NCI-H2171 treated with DMSO at 0.1 percent for 48 hours (cell line): ENCODE measurements at regions not wholly inside any gene's neighbourhood (a gene's known extent, or its start where the extent isn't known, plus 50 kb on each side); places are given as distances from the start of the nearest gene placed in this dataset.
A peak's percentile ranks its signal among the peaks of the same experiment; 100 is the strongest.

Experiments used
- DNase-seq: peaks from one replicate; lab custom pipeline; 2025; lab: John Stamatoyannopoulos, UW

DNA sequence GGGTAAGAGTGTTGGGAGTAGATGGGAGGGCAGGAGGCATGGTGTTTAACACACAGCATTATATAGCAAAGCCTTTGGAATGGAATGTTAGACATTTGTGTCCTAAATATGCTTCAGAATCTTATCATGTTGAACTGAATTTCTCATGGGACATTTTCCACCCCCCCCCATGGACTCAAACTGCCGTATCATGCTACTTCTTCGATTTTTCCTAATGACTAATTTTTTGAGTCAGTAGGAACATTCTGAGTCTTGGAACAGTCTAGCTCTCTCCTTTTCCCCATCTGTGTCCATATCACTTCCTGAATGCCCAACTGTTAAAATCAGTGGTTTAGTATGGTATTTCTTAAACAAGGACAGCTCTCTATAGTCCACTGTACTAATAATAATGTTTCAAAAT is 380.6 kb downstream of the TLE4 start:
- DNase-seq: no peak

DNA sequence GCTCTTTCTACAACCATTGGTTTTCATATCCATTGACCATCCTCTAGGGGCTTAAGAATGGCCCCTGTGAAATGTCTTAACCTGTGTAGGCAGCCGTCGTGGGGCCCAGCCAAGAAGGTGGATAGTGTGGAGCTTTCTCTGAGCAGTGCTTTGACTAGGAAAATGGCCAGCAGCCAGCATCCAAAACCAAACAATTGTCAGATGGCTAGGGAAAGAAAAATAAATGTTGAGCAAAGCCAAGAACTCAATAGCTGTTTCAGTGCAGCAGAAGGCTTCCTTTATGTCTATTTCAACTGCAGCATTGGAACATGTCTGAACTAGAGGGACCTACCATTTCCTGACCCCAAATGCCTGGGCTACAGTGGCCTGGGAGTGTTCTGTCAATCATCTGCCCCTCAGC is 374.9 kb downstream of the TLE4 start:
- peak; percentile 60 for DNase-seq

DNA sequence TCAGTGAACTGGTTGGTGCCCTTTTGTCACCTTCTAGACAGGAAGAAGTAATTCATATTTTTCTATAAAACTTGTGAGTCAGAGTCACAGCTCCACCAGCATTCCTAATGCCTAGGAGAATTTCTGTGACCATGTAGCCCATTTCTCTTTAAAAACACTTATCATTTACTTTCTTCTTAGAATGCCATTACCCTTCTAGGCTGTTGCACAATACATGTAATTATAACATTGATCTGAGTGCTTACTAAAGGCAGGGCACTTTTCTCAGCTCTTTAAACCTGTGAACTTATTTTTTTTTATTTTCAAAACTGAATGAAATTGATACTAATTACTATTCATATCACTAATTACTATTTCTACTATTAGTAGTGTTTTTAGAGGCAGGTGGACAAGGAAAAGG is 373.7 kb downstream of the TLE4 start:
- no peak for DNase-seq

DNA sequence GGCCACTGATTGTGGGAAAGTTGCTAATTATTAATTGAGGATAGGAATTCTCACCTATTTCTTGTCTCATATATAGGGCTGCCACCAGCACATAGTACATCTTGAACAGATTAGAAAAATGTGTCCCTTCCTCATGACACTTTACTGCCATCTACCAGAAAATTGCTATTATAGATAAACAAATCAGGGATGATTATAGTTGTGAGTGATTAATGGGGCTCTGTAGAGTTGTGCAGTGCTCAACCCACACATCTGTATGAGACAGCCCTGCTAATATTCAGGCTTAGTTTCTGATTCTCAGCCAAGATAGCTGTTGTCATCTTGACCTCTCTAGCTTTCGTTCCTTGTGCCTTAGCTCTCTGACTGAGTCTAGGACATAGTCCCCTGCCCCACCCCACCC is 373.3 kb downstream of the TLE4 start:
- DNase-seq: no peak

DNA sequence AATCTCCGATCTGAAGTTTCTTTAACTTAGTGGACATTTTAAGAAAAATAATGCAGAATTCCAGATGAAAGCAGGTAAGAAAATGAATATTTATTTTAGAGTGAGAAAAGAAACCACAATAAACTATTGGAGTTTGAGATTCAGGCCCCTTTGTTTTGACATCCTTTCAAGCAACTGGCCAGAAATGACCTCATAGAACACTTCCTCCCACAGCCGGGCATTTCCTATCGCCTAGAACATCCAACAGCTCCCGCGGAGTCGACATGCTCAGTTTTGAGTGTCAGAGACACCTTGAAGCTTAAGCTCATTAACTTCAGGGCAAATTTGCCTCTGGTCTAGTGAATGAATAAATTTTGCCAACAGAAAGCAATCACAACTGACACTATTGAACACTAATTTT is 369.2 kb downstream of the TLE4 start:
- no peak for DNase-seq

DNA sequence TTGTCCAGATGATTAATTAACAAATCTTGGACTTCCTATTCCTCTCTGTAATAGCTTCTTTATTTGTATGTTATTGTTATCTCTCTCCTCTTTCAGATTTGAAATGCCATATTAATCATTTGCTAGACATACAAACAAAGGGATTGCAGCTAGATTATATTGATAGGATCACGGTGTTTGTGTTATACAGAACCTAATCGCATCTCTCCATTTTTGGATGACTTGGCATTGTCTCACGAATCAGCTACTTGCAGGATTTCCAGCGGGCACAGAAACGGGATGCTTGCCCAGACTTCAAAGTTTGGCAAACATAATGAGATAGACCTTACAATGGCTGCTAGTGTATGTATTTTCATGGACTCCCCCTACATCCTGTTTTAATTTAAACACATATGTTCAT is 368.1 kb downstream of the TLE4 start:
- no peak for DNase-seq

DNA sequence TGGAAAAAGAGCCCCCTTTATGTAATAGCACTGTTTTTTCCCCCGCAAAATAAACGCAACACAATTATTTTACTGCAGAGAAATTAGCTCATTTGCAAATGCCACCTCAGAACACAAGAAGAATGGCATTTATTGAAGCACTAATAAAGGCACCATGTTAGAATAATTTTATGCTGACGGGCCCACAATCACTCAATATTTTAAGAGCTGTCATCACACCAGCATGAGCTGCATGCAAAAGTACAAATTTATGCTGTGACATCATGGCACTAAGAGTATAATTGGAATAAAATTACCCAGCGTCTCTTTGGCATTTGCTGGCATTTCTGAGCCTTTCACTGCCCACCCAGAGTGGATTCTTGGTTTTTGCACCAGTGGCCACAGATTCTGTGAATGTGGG is 364.6 kb downstream of the TLE4 start:
- DNase-seq: no peak

DNA sequence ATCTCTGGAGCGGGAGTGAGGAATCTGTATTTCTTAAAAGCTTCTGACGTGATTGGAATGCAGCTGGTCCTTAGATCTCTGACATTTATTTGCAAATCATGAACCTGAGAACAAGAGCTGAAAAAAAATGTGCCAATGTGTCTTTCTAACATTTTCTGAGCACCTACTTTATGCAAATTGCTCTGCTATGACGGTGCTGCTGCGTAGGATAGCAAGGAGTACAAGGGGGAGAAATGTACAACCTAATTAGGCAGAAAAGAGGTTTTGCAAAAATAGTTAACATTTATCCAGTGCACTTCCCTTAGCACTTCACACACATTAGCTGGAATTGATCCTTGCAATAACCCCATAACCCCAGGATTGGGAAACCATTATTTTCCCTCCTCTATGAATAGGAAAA is 357.5 kb downstream of the TLE4 start:
- no peak for DNase-seq

DNA sequence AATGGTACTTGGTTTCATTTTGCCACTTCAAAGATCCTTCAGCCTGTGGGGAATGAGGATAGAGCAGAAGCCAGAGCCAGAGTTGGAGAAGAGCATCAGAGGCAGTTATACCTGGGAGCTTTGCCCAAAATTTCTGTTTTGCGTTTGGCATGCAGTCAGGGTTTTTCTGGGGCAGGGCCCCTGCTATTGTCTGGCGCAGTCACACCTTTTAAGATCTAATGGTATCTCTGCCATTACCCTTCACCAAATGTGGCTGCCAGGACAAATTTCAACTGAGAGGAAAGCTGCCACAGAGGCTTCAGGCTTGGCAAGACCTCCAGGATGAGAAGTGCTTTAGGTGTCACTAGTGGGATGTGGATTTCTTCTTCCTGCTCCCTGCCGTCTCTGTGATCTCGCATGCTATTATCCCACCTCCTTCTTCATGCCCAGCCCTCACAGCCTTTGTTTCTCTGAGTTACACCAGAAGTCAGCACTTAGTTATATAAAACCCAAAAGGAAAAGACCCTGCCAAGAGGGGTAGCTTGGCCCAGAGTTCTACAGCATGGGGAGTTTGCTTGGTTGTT is 357.0 kb downstream of the TLE4 start:
- DNase-seq: no peak

DNA sequence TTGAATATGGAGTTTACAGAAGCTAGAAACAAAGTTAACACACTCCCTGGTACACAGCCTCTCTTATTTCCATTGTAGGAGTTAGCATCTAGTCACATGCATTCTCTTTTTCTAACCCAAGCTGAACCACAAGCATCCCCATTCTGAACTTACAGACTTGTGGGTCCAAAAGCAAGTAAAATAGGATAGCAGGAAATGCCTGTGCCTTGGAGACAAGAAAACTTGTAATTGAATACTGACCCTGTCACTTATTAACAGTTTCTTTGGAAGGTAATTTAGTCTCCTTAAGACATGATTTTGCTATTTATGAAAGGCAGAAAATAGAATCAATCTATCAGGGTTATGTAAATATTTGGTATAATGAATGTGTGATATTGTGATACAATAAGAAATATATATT is 353.6 kb downstream of the TLE4 start:
- DNase-seq: no peak

DNA sequence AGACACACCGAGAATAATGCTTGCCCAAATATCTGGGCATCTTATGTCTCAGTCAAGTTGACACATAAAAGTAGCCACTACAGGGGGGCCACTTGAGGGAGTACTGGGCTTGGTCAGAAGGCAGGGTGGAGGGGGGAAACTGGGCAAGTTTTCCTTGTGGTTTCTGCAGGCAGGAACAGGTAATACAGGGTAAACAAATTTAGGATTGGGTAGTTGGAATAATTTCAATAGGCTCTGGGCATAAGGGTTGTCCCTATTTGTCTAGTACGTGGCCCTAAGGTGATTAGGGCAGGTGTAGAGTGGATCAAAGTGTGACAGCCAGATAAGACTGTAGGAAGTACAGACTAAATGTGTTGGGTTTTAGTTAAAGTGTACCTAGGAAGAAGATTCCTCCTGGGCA is 353.1 kb downstream of the TLE4 start:
- no peak for DNase-seq

DNA sequence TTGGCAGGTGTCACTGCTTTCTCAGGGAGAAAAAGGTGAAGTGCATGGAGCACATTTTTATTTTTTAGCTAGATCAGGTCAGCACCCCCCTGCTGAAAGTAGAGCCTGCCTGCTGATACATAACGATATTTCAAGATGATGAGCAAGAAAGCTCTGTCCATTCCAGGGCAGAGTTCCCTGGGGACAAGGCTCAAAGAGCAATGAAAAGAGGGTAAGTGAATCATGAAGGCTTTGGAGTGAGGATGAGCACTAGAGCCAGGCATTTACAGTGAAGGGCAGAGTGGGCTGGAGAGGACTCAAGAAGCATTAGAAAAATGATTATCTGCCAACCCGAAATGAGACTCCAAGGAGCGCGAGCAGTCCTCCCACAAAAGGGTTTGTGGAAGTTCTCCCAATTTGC is 345.7 kb downstream of the TLE4 start:
- DNase-seq: no peak

DNA sequence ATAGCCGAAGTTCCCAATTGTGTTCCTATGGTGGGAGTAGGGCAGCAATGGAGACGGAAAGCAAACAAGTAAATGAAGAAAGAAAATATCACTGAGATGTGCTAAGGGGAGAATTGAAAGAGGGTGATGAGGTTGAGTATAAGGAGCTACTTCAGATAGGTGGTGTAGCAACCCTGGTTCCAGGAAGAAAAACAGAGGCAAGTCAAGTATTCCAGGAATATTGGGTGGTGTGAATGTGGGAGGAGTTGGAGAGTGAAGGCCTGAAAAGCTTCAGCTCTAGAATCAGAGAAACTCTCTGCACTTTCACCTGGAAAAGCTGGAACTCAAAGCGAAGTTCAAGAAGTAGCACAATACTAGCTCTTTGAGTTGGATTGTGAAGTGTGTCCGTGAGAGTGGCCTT is 342.1 kb downstream of the TLE4 start:
- no peak for DNase-seq

DNA sequence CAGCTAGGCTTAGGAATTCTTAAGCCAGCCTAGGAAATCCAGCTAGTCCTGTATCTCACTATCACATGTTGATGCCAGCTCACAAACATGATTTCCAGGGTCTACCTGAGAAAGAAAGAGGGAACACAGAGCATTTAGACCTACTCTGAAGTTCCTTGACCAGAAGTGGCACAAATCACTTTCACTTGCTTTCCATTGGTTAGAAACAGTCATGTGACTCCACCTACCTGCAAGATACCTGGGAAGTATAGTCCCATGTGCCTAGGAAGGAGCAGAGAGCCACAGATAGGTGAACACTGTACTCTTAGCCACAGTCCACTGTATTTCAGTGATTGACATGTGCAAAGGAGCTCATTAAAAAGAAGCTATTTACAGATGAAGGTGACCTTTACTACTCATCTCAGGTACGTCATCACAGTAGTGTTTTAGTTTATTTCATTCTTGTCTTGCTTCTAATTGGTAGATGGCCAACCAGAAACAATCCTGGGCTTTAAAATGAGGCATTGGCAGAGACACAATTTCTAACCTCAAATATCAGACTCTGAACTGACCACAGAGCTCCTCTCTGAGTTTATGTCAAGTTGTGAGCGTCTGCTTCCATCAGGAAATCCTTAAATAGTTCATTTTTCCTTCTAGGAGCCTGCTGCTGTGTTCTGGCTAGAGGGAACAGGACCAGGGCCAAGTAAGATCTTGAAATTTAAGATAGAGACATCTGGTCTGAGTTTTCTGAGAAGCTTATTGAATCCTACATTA is 340.7 kb downstream of the TLE4 start:
- no peak for DNase-seq

DNA sequence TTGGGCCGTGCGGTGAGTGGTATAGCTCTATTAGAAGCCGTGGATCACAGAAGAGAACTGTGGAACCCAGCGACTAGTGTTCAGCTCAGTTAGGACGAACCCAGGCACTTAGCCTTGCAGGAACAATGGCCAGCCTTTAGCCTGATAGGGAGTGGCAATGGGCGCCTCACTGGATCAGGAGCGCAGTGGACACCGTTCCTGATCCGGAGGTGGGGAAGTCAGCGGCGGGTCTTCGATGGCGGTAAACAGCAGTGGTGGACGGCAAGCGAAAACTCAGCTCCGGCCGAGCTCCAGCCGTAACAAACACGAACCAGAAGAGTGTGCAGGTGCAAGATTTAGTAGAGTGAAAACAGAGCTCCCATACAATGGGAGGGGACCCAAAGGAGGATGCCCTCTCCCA is 340.0 kb downstream of the TLE4 start:
- no peak for DNase-seq

DNA sequence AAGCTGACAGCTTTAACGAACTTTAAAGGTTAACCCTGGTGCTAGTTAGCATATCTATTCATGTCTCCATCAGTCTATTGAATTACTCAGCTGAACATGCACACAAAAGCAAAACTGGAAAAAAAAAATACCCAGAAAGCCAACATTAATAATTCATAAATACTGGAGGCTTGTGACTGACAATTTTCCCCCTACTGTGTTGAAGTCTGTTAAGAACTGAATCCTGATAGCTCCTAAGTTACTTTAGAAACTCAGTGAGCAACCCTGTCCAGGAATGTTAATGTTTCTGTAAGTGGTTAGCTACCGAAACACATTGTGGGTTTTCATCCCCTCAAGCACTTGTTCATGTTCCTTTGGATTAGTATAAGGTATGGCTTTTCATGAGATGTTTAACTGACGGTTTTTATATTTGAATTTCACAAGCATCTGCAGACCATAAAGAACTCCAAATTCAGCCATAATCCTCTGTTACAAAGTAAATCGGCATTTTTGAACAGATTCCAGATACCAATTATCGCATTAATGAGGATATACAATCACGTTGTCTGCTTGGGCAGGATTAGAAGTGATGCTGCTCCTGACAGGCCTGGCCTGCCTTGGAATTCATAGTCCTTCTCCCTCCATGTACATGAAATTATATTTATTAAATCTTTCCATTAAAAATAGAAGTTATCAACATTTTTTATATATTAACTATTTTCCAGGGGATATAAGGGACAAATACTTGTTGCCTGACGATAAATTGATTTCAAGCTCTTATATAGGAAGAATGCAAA is 331.2 kb downstream of the TLE4 start:
- no peak for DNase-seq

DNA sequence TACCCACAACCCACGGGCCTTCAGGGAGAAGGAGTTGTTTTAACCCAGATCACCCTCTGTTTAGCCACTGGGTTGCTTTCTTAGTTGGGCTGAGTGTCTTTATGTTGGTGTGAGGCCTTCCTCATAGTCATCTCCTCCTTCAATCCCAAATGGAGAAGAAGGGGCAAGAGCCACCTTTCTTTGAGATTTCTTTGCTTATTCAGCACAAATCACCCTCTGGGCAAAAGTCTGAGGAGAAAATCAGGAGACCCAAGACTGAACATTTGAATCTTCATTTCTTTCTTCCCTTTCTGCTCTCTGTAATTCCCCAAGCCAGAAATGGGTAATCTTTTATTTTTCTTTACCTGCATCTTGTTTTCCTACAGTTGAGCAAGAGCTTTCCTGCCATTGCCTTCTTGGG is 329.0 kb downstream of the TLE4 start:
- DNase-seq: no peak

DNA sequence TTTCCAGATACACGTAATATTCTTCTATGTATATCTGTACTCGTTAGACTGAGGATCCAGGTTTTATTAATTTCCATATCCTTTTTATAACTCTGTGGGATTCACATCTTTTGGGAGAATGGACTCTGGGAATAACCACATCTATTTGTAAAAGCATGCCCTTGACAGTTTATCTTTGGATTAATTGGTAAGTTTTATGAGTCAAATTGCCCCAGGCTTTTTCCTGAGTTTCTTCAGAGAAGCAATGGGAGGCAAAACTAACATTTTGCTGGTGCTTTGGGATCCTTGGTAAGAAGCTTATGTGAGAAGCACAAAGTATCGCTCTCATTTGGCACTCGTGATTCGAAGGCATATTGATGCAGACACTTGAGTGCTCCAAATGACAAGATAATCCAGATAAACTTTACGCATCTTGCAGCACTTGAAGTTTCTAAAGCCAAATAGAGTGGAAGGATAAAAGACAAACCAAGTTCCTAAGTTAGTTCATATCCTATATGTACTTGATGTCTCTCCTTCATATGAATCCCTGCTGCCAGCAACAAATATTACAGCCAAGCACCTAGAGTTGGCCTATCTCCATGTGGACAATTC is 324.7 kb downstream of the TLE4 start:
- DNase-seq: no peak

DNA sequence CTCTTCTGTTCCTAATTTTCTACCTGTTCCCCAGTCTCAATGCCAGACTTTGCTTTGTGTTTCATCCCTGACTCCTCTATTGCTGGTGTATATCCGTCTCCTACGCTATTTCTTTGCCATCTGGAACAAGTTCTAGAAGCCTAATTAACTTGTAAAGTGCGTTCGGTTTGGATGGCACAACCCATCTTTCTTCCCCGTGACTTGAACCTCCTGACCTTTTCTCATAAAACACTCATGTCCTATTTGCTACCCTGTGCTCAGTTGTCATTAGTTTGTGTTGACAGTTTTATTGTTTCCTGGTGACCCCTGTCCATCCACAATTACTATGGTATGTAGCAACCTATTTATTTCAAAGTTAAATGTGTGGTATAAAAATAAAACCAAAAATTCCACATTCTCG is 323.5 kb downstream of the TLE4 start:
- no peak for DNase-seq

DNA sequence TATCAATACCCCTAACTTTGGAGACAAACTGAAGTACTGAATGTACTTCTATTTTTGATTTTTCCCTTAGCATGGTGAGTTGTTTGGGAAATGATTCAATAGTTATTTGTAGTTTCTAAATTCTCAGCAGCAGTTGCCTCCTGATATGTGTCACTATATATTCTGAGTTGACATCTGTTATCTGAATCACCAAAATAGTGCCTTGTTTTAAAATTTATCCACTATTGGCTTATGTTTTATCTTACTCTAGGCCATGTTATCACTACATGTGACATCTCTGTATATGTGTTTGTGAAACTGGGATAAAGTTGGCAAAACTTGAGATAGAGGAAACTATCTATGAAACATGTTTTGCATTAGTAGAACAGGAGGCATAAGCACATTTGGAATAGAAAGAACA is 317.6 kb downstream of the TLE4 start:
- DNase-seq: no peak

DNA sequence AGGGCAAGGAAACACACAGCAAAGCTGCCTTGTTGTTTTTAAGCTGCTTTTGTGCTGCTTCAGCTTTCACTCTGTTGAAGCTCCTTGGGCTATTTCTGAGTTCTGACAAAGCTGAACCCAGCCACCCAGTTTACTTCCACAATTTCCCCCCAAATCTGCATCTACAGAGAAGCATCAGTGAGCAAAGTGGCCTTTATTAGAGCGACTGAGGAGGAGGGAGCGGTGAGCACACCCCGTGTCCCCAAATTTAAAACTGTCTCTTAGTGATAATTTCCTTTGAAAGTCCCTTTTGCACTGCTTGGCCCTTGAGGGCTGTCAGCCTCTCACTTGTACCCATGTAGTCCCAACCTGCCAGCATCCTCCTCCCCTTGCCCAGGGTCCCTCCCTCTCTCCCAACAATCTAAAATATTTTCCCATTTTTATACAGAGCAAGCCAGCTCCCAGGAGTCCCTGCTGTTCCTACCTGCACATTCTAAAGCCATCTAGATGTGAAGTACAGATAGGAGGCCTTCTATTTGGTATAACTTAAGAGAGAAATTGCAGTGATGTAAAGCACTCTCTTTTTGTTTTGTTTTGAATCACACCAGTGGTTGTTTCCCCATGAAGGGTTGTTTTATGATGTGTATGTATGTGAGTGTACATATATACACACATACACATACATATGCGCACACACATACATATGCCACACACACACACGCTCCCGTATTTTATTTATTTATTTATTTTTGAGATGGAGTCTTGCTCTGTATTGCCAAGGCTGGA is 313.5 kb downstream of the TLE4 start:
- DNase-seq: no peak

DNA sequence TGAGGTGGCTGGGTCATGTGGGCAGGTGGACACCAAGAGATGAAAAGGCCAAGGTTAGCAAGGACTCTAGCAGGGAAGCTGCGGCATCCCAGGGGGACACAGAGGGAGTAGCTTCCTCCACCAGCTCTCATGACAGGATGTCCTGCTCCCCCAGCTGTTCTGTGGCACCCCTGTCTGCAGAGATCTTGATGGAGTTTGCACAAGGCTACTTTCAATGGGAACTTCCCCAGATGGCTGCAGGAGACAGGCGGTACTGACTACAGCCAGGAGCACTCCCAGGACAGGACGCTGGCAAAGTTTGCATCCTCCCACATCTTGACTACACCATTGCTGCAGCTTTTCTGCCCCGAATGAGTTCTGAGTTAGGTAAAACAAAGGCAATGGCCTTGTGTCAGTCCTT is 312.8 kb downstream of the TLE4 start:
- no peak for DNase-seq
